Hematopoietic multipotent progenitor cell (in vitro differentiated cells): ENCODE measurements at regions not wholly inside any gene's neighbourhood (a gene's known extent, or its start where the extent isn't known, plus 50 kb on each side); places are given as distances from the start of the nearest gene placed in this dataset.
A peak's percentile ranks its signal among the peaks of the same experiment; 100 is the strongest.

Experiments
- DNase-seq, 3 donors: peaks; one replicate each; pipeline ENCODE4 v3.0.0-alpha.2; 2011 to 2015; ENCODE audit warnings: low read depth in 2 of 3, low spot score in 2 of 3

GRCh38 chr4:11748164-11748872 lies 319.6 kb upstream of the HS3ST1 start:
- DNase-seq: no peak

GRCh38 chr4:11746734-11747133 lies 318.0 kb upstream of the HS3ST1 start:
- DNase-seq: peak in 1 of 3 donors; percentile 5

GRCh38 chr4:11743976-11744375 lies 315.3 kb upstream of the HS3ST1 start:
- DNase-seq: no peak

GRCh38 chr4:11743236-11743635 lies 314.5 kb upstream of the HS3ST1 start:
- DNase-seq: no peak

GRCh38 chr4:11741190-11741652 lies 312.5 kb upstream of the HS3ST1 start:
- no peak for DNase-seq

- DNase-seq: no peak
These were observed 311.3 kb upstream of the HS3ST1 start for GRCh38 chr4:11739992-11740391.

- DNase-seq: no peak
These were observed 308.3 kb upstream of the HS3ST1 start for GRCh38 chr4:11736978-11737377.

GRCh38 chr4:11735651-11736050 lies 307.0 kb upstream of the HS3ST1 start:
- DNase-seq: no peak

- no peak for DNase-seq
These were observed 303.5 kb upstream of the HS3ST1 start for GRCh38 chr4:11732155-11732554.

- DNase-seq: no peak
These were observed 301.9 kb upstream of the HS3ST1 start for GRCh38 chr4:11730545-11730944.

GRCh38 chr4:11729548-11729947 lies 300.9 kb upstream of the HS3ST1 start:
- DNase-seq: no peak

- no peak for DNase-seq
These were observed 299.3 kb upstream of the HS3ST1 start for GRCh38 chr4:11727903-11728564.

GRCh38 chr4:11724731-11725130 lies 296.0 kb upstream of the HS3ST1 start:
- no peak for DNase-seq

- no peak for DNase-seq
These were observed 293.5 kb upstream of the HS3ST1 start for GRCh38 chr4:11722223-11722622.

- DNase-seq: peak in 2 of 3 donors; percentile 10 to 45
These were observed 291.6 kb upstream of the HS3ST1 start for GRCh38 chr4:11720292-11720691.

- DNase-seq: no peak
These were observed 291.2 kb upstream of the HS3ST1 start for GRCh38 chr4:11719879-11720278.

GRCh38 chr4:11715753-11716521 lies 287.2 kb upstream of the HS3ST1 start:
- no peak for DNase-seq

GRCh38 chr4:11710453-11711093 lies 281.9 kb upstream of the HS3ST1 start:
- DNase-seq: no peak

GRCh38 chr4:11704186-11704830 lies 275.6 kb upstream of the HS3ST1 start:
- DNase-seq: no peak

- no peak for DNase-seq
These were observed 274.3 kb upstream of the HS3ST1 start for GRCh38 chr4:11702886-11703557.
